HepG2 (cell line): ENCODE measurements at regions not wholly inside any gene's neighbourhood (a gene's known extent, or its start where the extent isn't known, plus 50 kb on each side); places are given as distances from the start of the nearest gene placed in this dataset.

Source experiments
- ASH2L ChIP-seq: fragments of 300-600, 200-600 bp; sonication (generic); IDR thresholded peaks from 2 replicates; pipeline ENCODE4 v1.7.0; 2017; ENCODE audit warnings: low read depth, mild to moderate bottlenecking, moderate library complexity, mixed read lengths, low read length; ENCODE audit not compliant: insufficient read length
- CC2D1A ChIP-seq: sonication (generic); formaldehyde crosslinking; IDR thresholded peaks from 2 replicates; pipeline ENCODE4 v1.8.1; 2023; ENCODE audit warnings: mild to moderate bottlenecking, missing genetic modification reagents
- CREM ChIP-seq, 2 experiments: sonication (generic) in 1 of 2; formaldehyde crosslinking in 1 of 2; IDR thresholded peaks; 2 replicates each; pipeline versions ENCODE4 v1.4.0 to v1.6.1; 2016 to 2020; ENCODE audit warnings: antibody characterized with exemption in 1 of 2, mild to moderate bottlenecking in 1 of 2, missing genetic modification reagents in 1 of 2
- DR1 ChIP-seq: sonication (generic); formaldehyde crosslinking; IDR thresholded peaks from 2 replicates; pipeline ENCODE4 v1.8.0; 2021; ENCODE audit warnings: mild to moderate bottlenecking, missing genetic modification reagents, inconsistent platforms
- E2F2 ChIP-seq: sonication (generic); formaldehyde crosslinking; IDR thresholded peaks from 2 replicates; pipeline ENCODE4 v1.4.0; 2020; ENCODE audit warnings: missing genetic modification reagents, borderline replicate concordance
- ETV6 ChIP-seq: sonication (generic); formaldehyde crosslinking; conservative IDR thresholded peaks from 2 replicates; pipeline ENCODE4 v1.4.0; 2020; ENCODE audit warnings: missing genetic modification reagents
- IRF9 ChIP-seq: sonication (generic); formaldehyde crosslinking; IDR thresholded peaks from 2 replicates; pipeline ENCODE4 v1.8.0; 2022; ENCODE audit warnings: missing genetic modification reagents, mild to moderate bottlenecking, borderline replicate concordance
- JUNB ChIP-seq: sonication (generic); formaldehyde crosslinking; IDR thresholded peaks from 2 replicates; pipeline ENCODE4 v1.8.0; 2022; ENCODE audit warnings: missing genetic modification reagents, mild to moderate bottlenecking, borderline replicate concordance
- KDM6A ChIP-seq: IDR thresholded peaks from 2 replicates; pipeline ENCODE4 v1.6.1; 2016; ENCODE audit warnings: low read depth
- KLF6 ChIP-seq: IDR thresholded peaks from 2 replicates; pipeline ENCODE4 v1.8.0; 2016; ENCODE audit warnings: missing biosample characterization, missing genetic modification reagents
- PAF1 ChIP-seq: IDR thresholded peaks from 2 replicates; pipeline ENCODE4 v1.6.1; 2016; ENCODE audit warnings: missing genetic modification reagents, missing compliant biosample characterization
- RARA ChIP-seq: IDR thresholded peaks from 2 replicates; pipeline ENCODE4 v1.6.1; 2016; ENCODE audit warnings: missing genetic modification reagents, missing compliant biosample characterization
- RBAK ChIP-seq: sonication (generic); formaldehyde crosslinking; IDR thresholded peaks from 2 replicates; pipeline ENCODE4 v1.5.1; 2020; ENCODE audit warnings: mild to moderate bottlenecking, missing genetic modification reagents
- SYNCRIP ChIP-seq: fragments of 200-400 bp; formaldehyde crosslinking; IDR thresholded peaks from 2 replicates; pipeline ENCODE4 v1.6.1; 2018; ENCODE audit warnings: mild to moderate bottlenecking, low read depth, low read length; ENCODE audit not compliant: insufficient read depth
- TAF15 ChIP-seq: fragments of 200-400 bp; formaldehyde crosslinking; IDR thresholded peaks from one replicate; pipeline ENCODE4 v1.6.1; 2018; ENCODE audit warnings: mild to moderate bottlenecking, low read depth, low read length; ENCODE audit not compliant: poor library complexity, severe bottlenecking
- TFDP1 ChIP-seq: IDR thresholded peaks from 2 replicates; pipeline ENCODE4 v1.6.1; 2016; ENCODE audit warnings: missing compliant biosample characterization, missing genetic modification reagents, borderline replicate concordance
- THYN1 ChIP-seq: sonication (generic); formaldehyde crosslinking; IDR thresholded peaks from 2 replicates; pipeline ENCODE4 v1.8.1; 2023; ENCODE audit warnings: low read depth, mild to moderate bottlenecking, moderate library complexity, missing genetic modification reagents, borderline replicate concordance
- ZBTB26 ChIP-seq: IDR thresholded peaks from 2 replicates; pipeline ENCODE4 v1.6.1; 2016; ENCODE audit warnings: missing compliant biosample characterization, missing genetic modification reagents, borderline replicate concordance
- ZFP36L1 ChIP-seq: sonication (generic); formaldehyde crosslinking; IDR thresholded peaks from 2 replicates; pipeline ENCODE4 v1.8.0; 2022; ENCODE audit warnings: mild to moderate bottlenecking, missing genetic modification reagents, moderate library complexity
- ZFY ChIP-seq: sonication (generic); formaldehyde crosslinking; IDR thresholded peaks from 2 replicates; pipeline ENCODE4 v1.4.0; 2020; ENCODE audit warnings: missing genetic modification reagents
- ZMYM2 ChIP-seq: sonication (generic); formaldehyde crosslinking; IDR thresholded peaks from 2 replicates; pipeline ENCODE4 v1.8.0; 2022; ENCODE audit warnings: mild to moderate bottlenecking, missing genetic modification reagents
- ZNF3 ChIP-seq: IDR thresholded peaks from 2 replicates; pipeline ENCODE4 v1.7.0; 2017; ENCODE audit warnings: inconsistent platforms
- ZNF629 ChIP-seq: sonication (generic); formaldehyde crosslinking; conservative IDR thresholded peaks from 2 replicates; pipeline ENCODE4 v1.5.0; 2020; ENCODE audit warnings: missing genetic modification reagents
- ZNF652 ChIP-seq: IDR thresholded peaks from 2 replicates; pipeline ENCODE4 v1.6.1; 2016; ENCODE audit warnings: low read depth, borderline replicate concordance
- ZNF850 ChIP-seq: sonication (generic); formaldehyde crosslinking; conservative IDR thresholded peaks from 2 replicates; pipeline ENCODE4 v1.9.0; 2021; ENCODE audit warnings: mild to moderate bottlenecking, missing genetic modification reagents

- TF ChIP-seq RBAK (CRISPR knock-in tag), result no peak
- no peak for TF ChIP-seq PAF1 (CRISPR knock-in tag)
- no peak for TF ChIP-seq CC2D1A
- TF ChIP-seq ZNF850 (CRISPR knock-in tag), result no peak
- TF ChIP-seq JUNB, result no peak
- TF ChIP-seq ZNF652 (CRISPR knock-in tag), result peak; percentile 82; the same call in 1 of the 2 replicates
- TF ChIP-seq TAF15, result no peak
- no peak for TF ChIP-seq E2F2 (CRISPR knock-in tag)
- TF ChIP-seq IRF9 (CRISPR knock-in tag), result no peak
- no peak for TF ChIP-seq KLF6 (CRISPR knock-in tag)
- TF ChIP-seq ZNF3 (CRISPR knock-in tag), result no peak
- no peak for TF ChIP-seq THYN1 (CRISPR knock-in tag)
- TF ChIP-seq ZMYM2 (CRISPR knock-in tag), result no peak
- TF ChIP-seq ZBTB26 (CRISPR knock-in tag), result no peak
- TF ChIP-seq ZNF629 (CRISPR knock-in tag), result no peak
- TF ChIP-seq CREM (IDR thresholded peaks at IDR 0.05), result 0 out of 2 replicates have a peak, but pooled peaks have one; percentile 31
- TF ChIP-seq CREM (CRISPR knock-in tag; IDR thresholded peaks at IDR 0.05), result no peak
- no peak for TF ChIP-seq SYNCRIP
- peak; percentile 48 for TF ChIP-seq RARA
- no peak for TF ChIP-seq TFDP1 (CRISPR knock-in tag)
- no peak for TF ChIP-seq ETV6
- no peak for TF ChIP-seq DR1 (CRISPR knock-in tag)
- no peak for TF ChIP-seq ZFP36L1 (CRISPR knock-in tag)
- TF ChIP-seq ASH2L, result peak; percentile 41
- TF ChIP-seq KDM6A (CRISPR knock-in tag), result no peak
- no peak for TF ChIP-seq ZFY
These were observed 96.7 kb upstream of the CHD1 start (continued) for GRCh38 chr5:99025298-99026045.
